SK-N-SH (cell line): ENCODE measurements at regions not wholly inside any gene's neighbourhood (a gene's known extent, or its start where the extent isn't known, plus 50 kb on each side); places are given as distances from the start of the nearest gene placed in this dataset.

Experiments
- EP300 ChIP-seq, 2 experiments: IDR thresholded peaks; 2 replicates each; pipeline versions ENCODE4 v1.4.0 to v1.6.1; 2012; ENCODE audit warnings: borderline replicate concordance in 1 of 2, low read depth in 1 of 2, low read length in 1 of 2
- FOXM1 ChIP-seq: IDR thresholded peaks from 2 replicates; pipeline ENCODE4 v1.4.0; 2012; ENCODE audit warnings: low read depth, mild to moderate bottlenecking
- TF ChIP-seq, protein P1 (sequence below): fragments of 200-600 bp; sonication (generic); IDR thresholded peaks from 2 replicates; pipeline ENCODE4 v1.6.1; 2017; ENCODE audit warnings: antibody characterized with exemption, mild to moderate bottlenecking, moderate library complexity

DNA sequence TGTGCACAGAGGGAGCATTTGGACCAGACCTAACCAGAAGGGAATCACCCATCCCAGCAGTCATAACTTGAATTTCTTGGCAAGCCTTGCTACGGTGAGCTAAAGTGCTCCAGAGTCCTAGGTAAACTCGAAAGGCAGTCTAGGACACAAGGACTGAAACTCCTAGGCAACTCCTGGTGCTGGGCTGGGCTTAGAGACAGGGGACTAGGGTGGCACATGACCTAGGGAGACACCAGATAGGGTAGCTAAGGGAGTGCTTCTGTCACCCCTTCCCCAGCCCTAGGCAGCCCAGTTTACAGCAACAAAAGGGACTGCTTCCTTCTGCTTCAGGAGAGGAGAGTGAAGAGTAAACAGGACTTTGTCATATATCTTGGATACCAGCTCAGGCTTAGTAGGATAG is 256.4 kb upstream of the ARHGEF26 start:
- TF ChIP-seq, protein P1, sequence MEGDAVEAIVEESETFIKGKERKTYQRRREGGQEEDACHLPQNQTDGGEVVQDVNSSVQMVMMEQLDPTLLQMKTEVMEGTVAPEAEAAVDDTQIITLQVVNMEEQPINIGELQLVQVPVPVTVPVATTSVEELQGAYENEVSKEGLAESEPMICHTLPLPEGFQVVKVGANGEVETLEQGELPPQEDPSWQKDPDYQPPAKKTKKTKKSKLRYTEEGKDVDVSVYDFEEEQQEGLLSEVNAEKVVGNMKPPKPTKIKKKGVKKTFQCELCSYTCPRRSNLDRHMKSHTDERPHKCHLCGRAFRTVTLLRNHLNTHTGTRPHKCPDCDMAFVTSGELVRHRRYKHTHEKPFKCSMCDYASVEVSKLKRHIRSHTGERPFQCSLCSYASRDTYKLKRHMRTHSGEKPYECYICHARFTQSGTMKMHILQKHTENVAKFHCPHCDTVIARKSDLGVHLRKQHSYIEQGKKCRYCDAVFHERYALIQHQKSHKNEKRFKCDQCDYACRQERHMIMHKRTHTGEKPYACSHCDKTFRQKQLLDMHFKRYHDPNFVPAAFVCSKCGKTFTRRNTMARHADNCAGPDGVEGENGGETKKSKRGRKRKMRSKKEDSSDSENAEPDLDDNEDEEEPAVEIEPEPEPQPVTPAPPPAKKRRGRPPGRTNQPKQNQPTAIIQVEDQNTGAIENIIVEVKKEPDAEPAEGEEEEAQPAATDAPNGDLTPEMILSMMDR: no peak
- no peak for TF ChIP-seq FOXM1
- TF ChIP-seq EP300 (IDR thresholded peaks at IDR 0.05; ENCODE audit: borderline replicate concordance in 1 of 2, low read depth in 1 of 2, low read length in 1 of 2): no peak
